T follicular helper cell (primary cell): ENCODE measurements at regions not wholly inside any gene's neighbourhood (a gene's known extent, or its start where the extent isn't known, plus 50 kb on each side); places are given as distances from the start of the nearest gene placed in this dataset.
"Not testable (repeated sequence)": the region's sequence is repeated elsewhere in the genome, so short reads cannot be mapped to it uniquely, and the experiment has no call there.

Experiments
- DNase-seq: peaks from one replicate; pipeline ENCODE4 v3.0.0-alpha.2; 2020; ENCODE audit warnings: low read depth

DNA sequence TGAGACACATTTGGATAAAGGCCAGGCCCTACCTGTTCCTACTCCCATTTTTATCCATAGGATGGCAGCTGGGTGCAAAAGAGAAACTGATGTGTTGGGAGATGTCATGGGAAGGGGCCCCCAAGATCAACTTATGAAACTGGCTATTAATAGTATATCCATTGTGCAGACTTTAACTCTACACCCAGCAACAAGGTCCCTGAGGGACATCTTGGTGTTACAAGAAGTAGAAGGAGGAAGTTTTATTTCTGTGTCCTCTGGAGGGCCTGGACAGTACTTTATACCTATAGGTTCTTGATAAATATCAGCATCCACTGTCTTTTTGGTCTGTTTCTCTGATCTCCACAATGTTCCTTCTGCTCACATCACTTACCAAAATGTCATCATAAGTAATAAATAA is 84.6 kb downstream of the BTG1 start:
- DNase-seq, result no peak

DNA sequence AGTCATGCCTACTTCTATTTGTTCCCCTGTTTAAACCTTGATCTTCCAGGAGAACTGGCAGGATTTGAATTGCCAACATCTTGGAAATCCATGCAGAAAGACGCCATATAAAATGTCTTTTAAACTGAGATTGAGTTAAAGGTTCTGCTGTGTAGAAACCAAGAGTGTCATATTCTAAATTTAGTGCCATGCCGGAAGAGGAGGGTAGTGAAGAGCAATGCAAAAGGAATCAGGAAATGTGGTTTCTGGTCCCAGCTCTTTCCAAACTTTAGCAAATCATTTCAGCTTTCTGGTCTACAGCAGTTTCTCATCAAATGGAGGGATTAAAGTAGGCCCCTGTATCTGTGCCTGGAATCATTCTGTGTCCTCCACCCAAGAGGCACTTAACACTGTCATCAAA is 85.7 kb downstream of the BTG1 start:
- no peak for DNase-seq

DNA sequence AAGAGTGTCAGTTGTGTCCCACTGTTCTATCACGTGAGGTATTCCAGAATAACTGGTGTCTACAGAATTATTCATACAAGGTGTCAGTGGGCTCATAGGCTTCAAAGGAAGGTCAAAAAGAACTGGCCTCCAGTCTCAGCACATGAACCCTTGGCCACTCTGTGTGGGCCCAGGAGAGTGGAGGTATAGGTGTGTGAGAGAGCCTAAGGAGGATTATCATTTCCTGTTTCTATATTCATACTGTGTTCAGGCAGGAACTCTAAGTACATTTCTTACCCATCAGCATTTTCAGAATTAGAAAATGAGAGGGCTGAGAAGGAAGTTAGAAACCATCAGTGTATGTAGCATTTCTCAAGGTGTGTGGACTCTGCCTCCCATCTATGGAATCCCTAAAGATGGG is 87.0 kb downstream of the BTG1 start:
- no peak for DNase-seq

DNA sequence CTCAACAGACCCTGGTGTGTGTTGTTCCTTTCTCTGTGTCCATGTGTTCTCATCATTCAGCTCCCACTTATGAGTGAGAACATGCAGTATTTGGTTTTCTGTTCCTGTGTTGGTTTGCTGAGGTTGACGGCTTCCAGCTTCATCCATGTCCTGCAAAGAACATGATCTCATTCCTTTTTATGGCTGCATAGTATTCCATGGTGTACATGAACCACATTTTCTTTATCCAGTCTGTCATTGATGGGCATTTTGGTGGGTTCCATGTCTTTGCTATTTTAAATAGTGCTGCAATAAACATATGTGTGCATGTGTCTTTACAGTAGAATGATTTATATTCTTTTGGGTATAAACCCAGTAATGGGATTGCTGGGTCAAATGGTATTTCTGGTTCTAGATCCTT is 88.9 kb downstream of the BTG1 start:
- DNase-seq, result not testable (repeated sequence)

DNA sequence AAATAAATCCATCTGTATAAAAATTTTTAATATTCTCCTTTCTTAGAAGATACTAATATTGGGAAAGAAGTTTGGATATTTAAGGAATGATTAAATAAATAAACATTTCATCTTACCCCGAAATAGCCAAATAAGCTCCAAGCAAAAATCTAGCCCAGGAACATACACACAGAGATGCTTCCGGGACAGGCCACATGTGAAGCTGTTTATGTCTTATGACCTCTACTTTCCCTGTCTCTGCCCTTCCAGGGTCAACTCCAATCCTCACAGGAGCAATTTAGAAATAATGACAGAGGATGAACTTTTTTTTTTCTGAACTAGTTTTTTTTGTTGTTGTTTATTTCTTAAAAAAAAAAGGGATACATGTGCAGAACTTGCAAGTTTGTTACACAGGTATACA is 89.4 kb downstream of the BTG1 start:
- DNase-seq, result no peak

DNA sequence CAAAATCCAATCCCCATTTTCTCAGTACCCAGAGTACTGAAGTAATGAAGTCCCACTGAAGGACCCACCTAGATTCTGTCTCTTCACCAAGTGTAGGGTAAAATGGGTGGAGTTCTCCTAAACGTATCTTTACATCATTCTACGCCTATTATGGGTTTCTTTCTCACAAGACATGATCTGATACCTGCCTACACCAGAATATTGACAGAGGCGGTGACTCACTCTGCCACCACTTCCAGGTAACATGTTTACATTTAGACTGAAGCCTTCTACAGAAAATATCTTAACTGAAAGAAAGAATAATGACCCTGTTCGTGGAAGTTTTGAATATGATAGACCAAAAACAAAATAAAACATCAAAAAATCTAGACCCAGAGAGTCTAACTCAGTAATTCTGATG is 89.8 kb downstream of the BTG1 start:
- peak; percentile 49 for DNase-seq

DNA sequence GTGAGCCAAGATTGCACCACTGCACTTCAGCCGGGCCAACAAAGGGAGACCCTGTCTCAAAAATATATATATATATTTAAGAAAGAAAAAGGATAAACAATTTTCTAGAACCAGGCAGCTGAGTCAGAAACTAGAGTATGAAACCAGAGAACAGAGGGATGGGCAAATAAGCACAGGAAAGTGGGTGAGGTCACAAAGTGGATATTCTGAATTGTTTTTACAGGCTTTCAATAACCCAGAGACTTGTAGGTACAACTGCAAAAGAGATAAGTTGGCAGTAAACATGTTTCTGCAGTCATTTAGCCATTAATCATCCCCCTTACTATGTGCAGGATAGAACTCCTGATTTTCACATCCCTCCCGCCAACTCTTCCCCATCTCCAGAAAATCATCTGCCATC is 94.2 kb downstream of the BTG1 start:
- DNase-seq, result no peak

DNA sequence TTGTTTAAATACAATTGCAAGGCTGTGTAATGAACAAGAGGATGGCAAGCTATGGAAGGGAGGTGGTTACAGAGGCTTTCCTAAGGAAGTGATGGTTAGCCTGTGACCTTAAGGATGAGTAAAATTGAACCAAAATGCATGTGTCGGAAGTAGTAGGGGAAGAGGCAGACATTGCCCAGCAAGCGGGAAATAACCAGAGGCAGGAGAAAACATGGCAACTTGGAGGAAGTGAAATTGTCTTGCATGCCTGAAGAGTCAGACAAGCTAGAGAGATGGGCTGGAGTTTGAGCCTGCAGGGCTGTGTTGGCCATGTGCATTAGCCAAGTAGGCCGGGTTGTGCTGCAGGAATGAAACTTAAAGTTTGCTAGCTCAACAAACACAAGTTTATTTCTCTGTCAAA is 96.2 kb downstream of the BTG1 start:
- DNase-seq, result no peak

DNA sequence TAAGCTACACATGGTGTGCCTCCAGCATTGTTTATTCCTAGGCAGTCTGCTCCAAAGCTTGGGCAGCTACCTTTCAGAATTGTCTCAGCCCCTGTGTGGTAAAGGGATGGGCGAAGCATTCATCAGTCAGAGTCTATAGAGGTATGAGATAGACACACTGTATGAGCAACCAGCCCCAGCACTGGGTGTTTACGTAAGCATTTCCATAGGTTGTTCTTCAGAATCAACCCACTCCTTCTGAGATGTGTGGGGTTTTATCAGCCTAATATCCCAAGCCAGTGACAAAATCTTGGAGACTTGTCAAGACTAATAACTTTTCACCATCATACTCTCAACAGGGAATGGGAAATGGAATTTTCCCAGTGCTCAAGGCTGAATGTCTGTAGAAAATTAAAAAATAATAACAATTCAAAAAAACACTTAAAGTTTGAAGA is 98.2 kb downstream of the BTG1 start:
- no peak for DNase-seq

DNA sequence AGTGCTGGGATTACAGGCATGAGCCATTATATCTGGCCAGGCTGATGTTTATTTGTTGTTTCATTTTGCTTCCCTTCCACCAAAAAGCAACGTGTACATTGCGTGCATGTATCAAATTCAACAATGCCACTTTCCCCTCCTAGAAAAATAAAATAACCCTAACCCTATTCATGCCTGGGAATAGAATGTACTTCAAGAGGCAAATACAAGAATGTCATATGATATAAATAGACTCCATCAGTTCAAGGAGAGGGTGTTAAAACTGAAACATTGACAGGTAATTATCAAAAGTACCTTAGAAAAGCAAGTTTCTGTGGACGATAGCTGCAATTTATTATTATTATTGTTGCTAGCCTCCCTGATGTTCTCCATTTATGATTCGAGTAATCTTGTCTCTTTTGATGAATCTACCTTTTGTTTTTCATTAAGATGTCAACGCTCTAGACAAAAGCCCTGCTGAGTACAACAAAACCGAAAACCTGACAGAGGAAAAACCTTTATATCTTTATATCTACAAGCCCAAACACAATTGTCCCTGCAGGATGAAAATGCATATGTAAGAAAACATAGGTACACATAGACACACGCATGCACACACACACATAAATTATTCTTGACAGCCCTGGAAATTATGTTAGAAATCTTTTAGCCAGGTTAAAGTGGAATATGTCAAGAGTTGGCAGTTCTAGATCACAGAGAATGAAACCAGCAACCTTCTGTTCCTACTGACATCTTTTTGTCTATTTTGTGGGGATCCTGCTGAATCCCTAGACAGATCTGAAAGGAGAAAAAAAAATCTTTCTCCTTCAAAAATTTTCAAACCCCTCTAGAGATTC is 98.9 kb downstream of the BTG1 start:
- no peak for DNase-seq

DNA sequence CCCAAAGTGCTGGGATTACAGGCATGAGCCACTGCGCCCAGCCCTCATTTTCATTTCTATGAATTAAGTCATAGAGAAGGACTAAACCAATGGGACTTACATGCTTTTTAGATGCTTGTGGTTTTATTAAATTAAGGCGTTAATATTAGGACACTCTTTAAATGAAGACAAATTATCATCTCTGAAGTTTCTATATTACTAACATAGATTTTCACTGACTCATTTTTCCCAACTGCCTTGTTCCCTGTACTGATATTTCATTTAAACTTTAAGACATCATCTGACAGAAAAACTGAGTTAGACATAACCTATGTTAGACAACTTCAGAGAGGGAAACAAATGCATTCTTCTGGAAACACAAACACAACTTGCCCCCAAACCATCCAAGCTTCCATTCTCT is 99.8 kb downstream of the BTG1 start:
- no peak for DNase-seq

DNA sequence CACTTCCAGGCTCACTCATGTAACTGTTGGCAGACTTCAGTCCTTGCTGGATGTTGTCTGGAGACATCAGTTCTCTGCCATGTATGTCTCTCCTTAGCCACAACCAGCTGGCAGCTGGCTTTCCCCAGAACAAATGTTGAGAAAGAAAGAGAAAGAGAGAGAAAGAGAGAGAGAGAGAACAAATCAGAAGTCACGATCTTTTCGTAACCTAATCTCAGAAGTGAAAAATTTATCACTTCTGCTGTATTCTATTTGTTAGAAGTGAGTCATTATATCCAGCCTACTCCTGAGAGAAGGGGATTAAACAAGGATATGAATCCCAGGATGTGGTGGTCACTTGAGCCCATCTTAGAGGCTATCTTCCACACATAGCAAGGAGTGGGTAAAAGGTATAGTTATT is 101.2 kb downstream of the BTG1 start:
- no peak for DNase-seq

DNA sequence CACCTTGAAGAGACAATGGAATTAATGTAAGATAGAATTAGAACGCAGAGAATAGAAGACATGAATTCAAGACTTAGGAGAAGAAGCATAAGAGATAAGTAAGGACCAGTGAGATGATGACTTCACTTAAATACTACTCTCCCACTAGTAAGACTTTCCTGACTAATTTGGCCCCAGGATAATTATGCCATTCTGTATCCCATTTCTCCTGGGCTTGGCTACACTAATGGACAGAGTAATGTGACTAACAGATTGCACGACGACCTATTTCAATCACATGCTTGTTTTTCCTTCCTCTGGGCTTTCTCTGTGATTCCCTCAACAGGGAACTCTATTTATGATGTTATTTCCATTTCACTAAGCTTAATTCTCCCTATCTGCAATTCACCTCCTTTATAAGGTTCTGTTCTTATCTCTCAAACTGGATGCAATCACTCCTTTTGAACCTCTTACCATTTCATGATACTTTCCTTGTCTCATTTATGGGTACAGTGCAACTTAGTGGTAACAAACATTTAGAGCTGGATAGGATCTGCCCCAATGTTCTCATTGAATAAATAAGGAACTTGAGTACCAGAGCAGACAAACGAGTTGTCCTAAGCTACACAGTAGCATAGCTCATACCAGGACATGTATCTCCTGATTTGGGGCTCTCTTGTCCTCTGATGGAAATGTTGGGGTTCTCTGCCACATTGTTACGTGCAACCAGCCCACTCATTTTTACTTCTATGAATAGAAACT is 102.7 kb downstream of the BTG1 start:
- no peak for DNase-seq

DNA sequence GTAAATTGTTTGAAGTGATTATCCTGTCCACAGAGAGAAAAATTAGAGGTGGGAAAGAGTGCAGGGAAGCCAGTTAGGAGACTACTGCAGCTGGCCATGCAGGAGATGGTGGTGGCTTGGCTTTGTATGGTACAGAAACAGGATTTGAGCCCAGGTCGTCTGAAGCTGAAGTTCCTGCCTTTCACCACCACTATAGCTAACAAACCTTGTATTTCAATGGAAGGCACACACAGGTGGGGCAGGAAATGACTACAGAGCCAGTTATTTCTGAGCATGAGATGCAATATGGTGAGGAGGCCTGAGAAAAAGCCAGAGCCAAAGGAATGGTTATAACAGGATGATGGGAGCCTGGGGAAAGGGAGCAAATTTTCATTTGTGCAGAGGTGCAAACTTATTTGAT is 103.9 kb downstream of the BTG1 start:
- no peak for DNase-seq

DNA sequence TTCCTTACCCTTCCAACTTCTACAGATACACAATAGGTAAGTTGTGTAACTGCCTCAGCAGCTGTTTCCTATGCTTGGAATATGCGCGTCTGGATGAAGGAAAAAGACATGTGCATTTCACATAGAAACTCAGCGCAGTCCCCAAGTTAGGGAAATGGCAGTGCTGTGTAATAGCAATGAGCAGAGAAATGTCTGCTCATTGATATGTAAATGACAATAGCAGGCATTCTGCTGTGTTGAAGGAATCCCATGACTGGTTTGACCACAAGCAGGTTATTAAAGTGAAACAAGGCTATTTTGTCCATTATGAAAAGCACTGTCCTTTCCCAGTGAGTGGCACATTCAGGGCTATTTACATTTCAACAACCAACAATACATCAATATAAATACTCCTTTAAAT is 106.6 kb downstream of the BTG1 start:
- no peak for DNase-seq

DNA sequence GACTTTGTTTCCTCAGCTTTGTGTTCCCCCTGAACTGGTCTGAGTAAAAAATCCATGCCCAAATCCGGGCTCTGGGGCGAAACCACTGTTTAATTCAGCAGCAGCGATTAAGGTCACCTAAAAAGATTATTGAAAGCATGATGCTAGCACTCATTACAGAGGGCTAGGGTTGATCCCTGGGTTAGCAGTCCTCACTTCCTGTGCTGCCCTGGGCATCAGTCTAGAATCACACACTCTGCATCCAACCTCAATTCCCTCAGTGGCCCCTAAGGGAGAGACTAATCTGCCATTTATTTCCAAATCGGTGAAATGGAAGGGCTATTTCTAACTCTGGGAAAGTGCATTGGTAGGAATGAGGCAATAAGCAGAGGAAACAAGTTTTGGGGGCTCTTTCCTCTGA is 107.2 kb downstream of the BTG1 start:
- DNase-seq, result no peak

DNA sequence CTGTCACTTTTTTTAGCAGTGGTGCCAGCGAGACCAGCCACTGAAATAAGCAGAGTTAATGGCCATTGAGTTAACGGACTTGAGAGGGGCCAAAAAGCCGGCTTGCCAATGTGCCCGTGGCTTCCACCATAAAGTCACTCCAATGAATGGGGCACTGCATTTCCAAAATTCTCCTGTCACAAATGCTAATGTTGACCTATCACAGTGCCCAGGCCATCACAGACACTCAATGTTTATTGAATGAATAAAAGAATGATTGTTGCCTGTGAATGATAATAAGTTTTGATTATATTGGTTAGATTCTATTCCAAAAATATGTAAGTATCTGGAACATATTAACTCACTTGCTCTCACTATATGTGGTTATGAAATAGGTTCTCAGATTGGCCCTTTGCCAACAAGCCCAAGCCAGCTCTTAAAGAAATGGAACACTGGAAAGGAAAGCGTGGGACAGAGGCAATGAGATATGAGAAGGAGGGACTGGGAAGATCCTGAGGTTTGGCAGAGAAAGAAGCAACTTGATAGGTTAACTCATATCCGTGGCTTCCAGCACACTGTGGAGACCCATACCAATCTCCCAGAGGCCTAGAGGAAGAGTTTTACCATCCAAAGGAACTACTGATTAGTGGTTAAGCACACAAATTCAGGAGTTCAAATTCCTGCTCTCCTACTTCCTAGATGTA is 108.7 kb downstream of the BTG1 start:
- DNase-seq, result no peak

DNA sequence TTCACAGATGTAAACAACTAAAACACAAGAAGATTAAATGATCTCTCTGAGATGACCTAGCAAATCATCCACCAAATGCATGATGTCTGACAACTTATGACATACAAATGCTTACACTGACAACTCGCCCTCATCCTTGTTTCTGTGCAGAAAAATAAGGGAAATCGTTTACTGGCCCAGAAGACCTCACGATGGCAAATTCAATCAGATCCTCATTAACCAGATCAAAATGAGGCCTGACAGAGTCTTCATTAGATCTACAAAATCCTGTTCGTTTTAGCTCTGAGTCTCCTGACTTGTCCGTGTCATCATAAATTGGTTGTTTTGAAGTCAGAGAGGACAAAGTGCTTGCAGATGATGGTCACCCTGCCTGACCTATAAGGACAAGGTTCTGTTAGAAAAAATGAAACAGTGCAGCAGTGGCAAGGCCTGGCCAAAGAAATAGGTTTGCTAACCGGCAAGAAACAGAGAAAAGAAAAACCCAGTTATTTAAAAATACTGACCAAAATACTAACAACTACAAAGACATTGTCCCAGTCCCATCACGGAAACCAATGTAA is 109.5 kb downstream of the BTG1 start:
- DNase-seq, result no peak

DNA sequence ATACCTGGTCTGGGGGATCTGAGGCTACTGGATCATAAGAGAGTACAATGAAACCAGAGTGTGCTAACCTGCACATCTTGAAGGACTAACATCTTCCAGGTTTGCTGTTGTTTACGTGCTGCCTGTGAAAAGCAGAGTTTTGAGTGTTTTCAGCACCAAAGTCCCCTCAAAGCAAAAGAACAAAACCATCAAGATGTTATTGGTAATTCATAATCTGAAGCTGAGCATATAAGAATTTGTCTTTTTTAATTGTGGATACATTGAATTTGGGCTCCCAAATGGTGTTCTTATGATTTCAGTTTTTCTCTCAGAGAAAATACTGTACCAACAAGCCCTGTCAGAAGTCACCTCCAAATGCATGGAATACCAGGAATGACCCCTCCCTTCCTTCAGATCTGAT is 110.2 kb downstream of the BTG1 start:
- DNase-seq, result no peak

DNA sequence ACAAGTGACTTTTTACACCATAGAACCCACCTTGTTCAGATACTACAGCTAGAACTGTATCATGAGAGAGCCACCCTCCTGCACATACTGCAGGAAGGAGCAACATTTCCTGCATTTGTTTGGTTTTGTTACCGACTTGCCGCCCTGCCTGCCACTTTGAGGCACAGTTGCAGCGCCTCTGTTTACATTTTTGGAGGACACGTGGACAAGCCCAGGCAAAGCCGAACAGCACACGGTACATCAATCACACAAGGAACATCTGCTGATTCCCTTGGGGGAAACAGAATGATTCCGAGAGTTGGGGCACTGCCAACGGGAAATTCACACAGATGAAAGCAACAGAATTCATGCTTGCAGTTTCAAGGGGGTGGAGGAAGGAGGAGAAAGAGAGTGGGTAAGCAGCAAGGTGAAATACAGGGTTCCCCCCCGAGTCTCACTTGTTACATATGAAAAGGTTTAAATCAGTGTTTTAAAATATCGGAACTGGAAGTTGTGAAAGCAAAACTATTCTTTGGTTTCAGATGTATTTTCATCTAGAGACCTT is 110.7 kb downstream of the BTG1 start:
- peak; percentile 28 for DNase-seq

DNA sequence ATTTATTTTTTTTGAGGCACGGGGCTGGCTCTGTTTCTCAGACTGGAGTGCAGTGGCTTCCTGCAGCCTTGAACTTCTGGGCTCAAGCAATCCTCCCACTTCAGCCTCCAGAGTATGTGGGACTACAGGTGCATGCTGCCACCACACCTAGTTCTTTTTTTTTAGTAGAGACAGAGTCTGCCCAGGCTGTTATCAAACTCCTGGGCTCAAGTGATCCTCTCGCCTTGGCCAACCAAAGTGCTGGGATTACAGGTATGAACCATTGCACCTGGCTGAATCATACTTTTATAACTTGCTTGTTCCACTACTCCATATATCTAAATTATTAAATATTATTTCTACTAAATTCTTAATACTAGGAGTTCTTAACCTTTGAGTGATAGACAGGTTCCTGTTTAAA is 111.6 kb downstream of the BTG1 start:
- DNase-seq, result no peak

DNA sequence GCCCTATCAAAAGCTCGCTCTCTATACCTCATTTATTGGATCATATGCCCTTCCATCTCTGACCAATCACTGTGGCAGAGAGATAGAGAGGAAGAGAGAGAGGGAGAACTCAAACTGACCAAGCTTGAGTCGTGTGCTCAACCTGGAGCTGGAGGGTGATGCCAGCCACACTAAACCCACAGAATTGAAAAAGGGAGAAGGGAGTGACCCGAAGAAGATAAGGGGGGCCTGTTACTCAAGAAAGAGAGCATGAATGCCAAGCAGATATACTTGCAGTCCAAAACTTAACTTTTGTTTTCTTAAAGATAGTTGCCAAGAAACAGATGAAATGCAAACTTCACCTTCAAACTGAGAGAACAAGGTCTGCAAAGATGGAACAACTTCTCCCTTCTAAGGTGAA is 112.7 kb downstream of the BTG1 start:
- no peak for DNase-seq
